CD14-positive monocyte (primary cell): ENCODE measurements at regions not wholly inside any gene's neighbourhood (a gene's known extent, or its start where the extent isn't known, plus 50 kb on each side); places are given as distances from the start of the nearest gene placed in this dataset.

Experiments used
- DNase-seq, 3 donors: peaks; one replicate each; pipeline ENCODE4 v3.0.0-alpha.2; 2011 to 2022
- H2AFZ ChIP-seq: 2 replicates; pipeline ENCODE4 v1.6.0; 2012; ENCODE audit warnings: mild to moderate bottlenecking, low read depth, low read length, inconsistent platforms; ENCODE audit not compliant: insufficient read depth, poor library complexity, severe bottlenecking
- H3K27ac ChIP-seq, 2 donors: 1 replicate in 1 of 2; 2 replicates in 1 of 2; pipeline ENCODE4 v1.5.1; 2012 to 2013; ENCODE audit warnings: low read length in 2 of 2, control low read depth in 1 of 2, inconsistent platforms in 1 of 2, low read depth in 1 of 2, mild to moderate bottlenecking in 1 of 2
- H3K27me3 ChIP-seq, 2 donors: one replicate each; pipeline versions ENCODE4 v1.6.0 to v1.6.1; 2011 to 2013; ENCODE audit warnings: low read length in 2 of 2; ENCODE audit not compliant: control insufficient read depth in 2 of 2, insufficient read depth in 2 of 2
- H3K36me3 ChIP-seq, 2 donors: replicated peaks in 1 of 2; 1 replicate in 1 of 2; 2 replicates in 1 of 2; pipeline versions ENCODE4 v1.5.1 to v1.6.1; 2012 to 2013; ENCODE audit warnings: low read length in 2 of 2, control low read depth in 1 of 2, inconsistent platforms in 1 of 2, mild to moderate bottlenecking in 1 of 2; ENCODE audit not compliant: insufficient read depth in 2 of 2, control insufficient read depth in 1 of 2
- H3K4me1 ChIP-seq, 2 donors: 1 replicate in 1 of 2; 2 replicates in 1 of 2; pipeline versions ENCODE4 v1.5.1 to v1.6.1; 2012 to 2013; ENCODE audit warnings: low read length in 2 of 2, control low read depth in 1 of 2, inconsistent platforms in 1 of 2, mild to moderate bottlenecking in 1 of 2, moderate library complexity in 1 of 2; ENCODE audit not compliant: insufficient read depth in 2 of 2, control insufficient read depth in 1 of 2
- H3K4me2 ChIP-seq: replicated peaks from 2 replicates; pipeline ENCODE3; 2012; ENCODE audit warnings: low read length, moderate library complexity, mild to moderate bottlenecking; ENCODE audit not compliant: poor library complexity, severe bottlenecking; ENCODE audit errors: extremely low read depth
- H3K4me3 ChIP-seq, 3 experiments: fragments of 200-600 bp in 1 of 3; sonication (generic) in 1 of 3; replicated peaks in 1 of 3; 1 replicate in 2 of 3; 2 replicates in 1 of 3; pipeline ENCODE4 v1.5.1; 2011 to 2013; ENCODE audit warnings: low read length in 3 of 3, mild to moderate bottlenecking in 3 of 3, control low read depth in 2 of 3, low read depth in 2 of 3, inconsistent platforms in 1 of 3, moderate library complexity in 1 of 3
- H3K79me2 ChIP-seq: 2 replicates; pipeline ENCODE4 v1.6.0; 2012; ENCODE audit warnings: mild to moderate bottlenecking, control low read depth, inconsistent platforms, low read length, moderate library complexity; ENCODE audit not compliant: insufficient read depth
- H3K9ac ChIP-seq: 2 replicates; pipeline ENCODE4 v1.6.0; 2017; ENCODE audit warnings: low read length, mild to moderate bottlenecking; ENCODE audit not compliant: insufficient read depth, poor library complexity, severe bottlenecking
- H3K9me3 ChIP-seq, 2 donors: replicated peaks in 1 of 2; 1 replicate in 1 of 2; 2 replicates in 1 of 2; pipeline versions ENCODE4 v1.5.1 to v1.6.1; 2012 to 2013; ENCODE audit warnings: low read length in 2 of 2, control low read depth in 1 of 2; ENCODE audit not compliant: control insufficient read depth in 1 of 2, insufficient read depth in 1 of 2
- H4K20me1 ChIP-seq: 2 replicates; pipeline ENCODE4 v1.6.0; 2012; ENCODE audit warnings: mild to moderate bottlenecking, low read length, control low read depth, moderate library complexity; ENCODE audit not compliant: insufficient read depth
- H3K27ac Mint-ChIP-seq, 7 donors: one replicate each; pipeline ENCODE4 v1.8.0; 2020; ENCODE audit warnings: mild to moderate bottlenecking in 7 of 7, mixed read lengths in 7 of 7, moderate library complexity in 6 of 7, inconsistent platforms in 2 of 7
- H3K27me3 Mint-ChIP-seq, 3 donors: one replicate each; pipeline ENCODE4 v1.8.0; 2021 to 2022; ENCODE audit warnings: low read depth in 3 of 3, mild to moderate bottlenecking in 3 of 3, mixed read lengths in 3 of 3, moderate library complexity in 3 of 3, inconsistent platforms in 1 of 3
- H3K36me3 Mint-ChIP-seq, 2 donors: one replicate each; pipeline ENCODE4 v1.8.0; 2020; ENCODE audit warnings: mixed read lengths in 2 of 2, inconsistent platforms in 1 of 2, mild to moderate bottlenecking in 1 of 2
- H3K4me1 Mint-ChIP-seq: one replicate; pipeline ENCODE4 v1.8.0; 2020; ENCODE audit warnings: mild to moderate bottlenecking, mixed read lengths
- H3K4me3 Mint-ChIP-seq, 2 donors: one replicate each; pipeline ENCODE4 v1.8.0; 2020; ENCODE audit warnings: mild to moderate bottlenecking in 2 of 2, mixed read lengths in 2 of 2, moderate library complexity in 1 of 2
- H3K9me3 Mint-ChIP-seq, 7 donors: one replicate each; pipeline ENCODE4 v1.8.0; 2020 to 2022; ENCODE audit warnings: mixed read lengths in 7 of 7, mild to moderate bottlenecking in 6 of 7, moderate library complexity in 6 of 7, inconsistent platforms in 2 of 7
- CTCF ChIP-seq: fragments of 200-600 bp; IDR thresholded peaks from one replicate; pipeline ENCODE4 v1.8.0; 2022; ENCODE audit warnings: antibody characterized with exemption, mild to moderate bottlenecking
- WGBS: methylation state at CpG from one replicate; pipeline ENCODE4 v1.1.5; 2013; ENCODE audit warnings: missing lambda C conversion rate; ENCODE audit not compliant: insufficient coverage; 5-methylcytosine and 5-hydroxymethylcytosine counted together
- intact Hi-C, 2 donors: fragments of 100-400 bp; cut with micrococcal nuclease; formaldehyde crosslinking; loops; one replicate each; pipeline versions ENCODE4 v1.15.0 to v1.15.1; 2023

- no peak overlapping the region for H3K9ac ChIP-seq
- Mint-ChIP-seq H3K36me3 (no peaks in the 10 kb centered on the region), H3K27ac (no peak overlapping the region), H3K9me3 (peaks cover 0 to 19% (median 8%) of the 10 kb centered on the region in 7 donors), H3K4me1 (peaks cover 2% of the 10 kb centered on the region), H3K27me3 (no peaks in the 10 kb centered on the region), H3K4me3 (no peak overlapping the region)
- no peaks in the 10 kb centered on the region for H3K27me3 ChIP-seq
- H3K9me3 ChIP-seq, result peaks cover 0 to 13% of the 10 kb centered on the region in 2 donors
- intact Hi-C loops, result no loop called here
- no peak for DNase-seq
- H3K4me3 ChIP-seq, result no peak overlapping the region
- no peaks in the 10 kb centered on the region for H3K4me1 ChIP-seq
- TF ChIP-seq CTCF, result no peak
- H4K20me1 ChIP-seq, result no peaks in the 10 kb centered on the region
- H3K27ac ChIP-seq, result no peak overlapping the region
- no peaks in the 10 kb centered on the region for H3K79me2 ChIP-seq
- no peaks in the 10 kb centered on the region for H3K36me3 ChIP-seq
- no CpG with 5 or more reads among the region's 1 CpG for WGBS
- no peak overlapping the region for H2AFZ ChIP-seq
- H3K4me2 ChIP-seq, result no peak overlapping the region
Observed at GRCh38 chr2:241935314-241935713, 65.8 kb downstream of the RTP5 start.

- no peak overlapping the region for H3K4me3 ChIP-seq
- H3K9me3 ChIP-seq, result peaks cover 0 to 13% of the 10 kb centered on the region in 2 donors
- Mint-ChIP-seq H3K36me3 (no peaks in the 10 kb centered on the region), H3K27ac (no peak overlapping the region), H3K9me3 (peaks cover 2 to 19% (median 11%) of the 10 kb centered on the region in 7 donors), H3K4me1 (peaks cover 2% of the 10 kb centered on the region), H3K4me3 (no peak overlapping the region), H3K27me3 (no peaks in the 10 kb centered on the region)
- H4K20me1 ChIP-seq, result no peaks in the 10 kb centered on the region
- no peak overlapping the region for H3K27ac ChIP-seq
- no peaks in the 10 kb centered on the region for H3K79me2 ChIP-seq
- H3K4me1 ChIP-seq, result no peaks in the 10 kb centered on the region
- TF ChIP-seq CTCF, result no peak
- WGBS, result 96% methylated on average over 5 of the region's 6 CpGs
- intact Hi-C loops, result no loop called here
- H3K9ac ChIP-seq, result no peak overlapping the region
- no peaks in the 10 kb centered on the region for H3K36me3 ChIP-seq
- no peak overlapping the region for H3K4me2 ChIP-seq
- no peak overlapping the region for H2AFZ ChIP-seq
- H3K27me3 ChIP-seq, result no peaks in the 10 kb centered on the region
- no peak for DNase-seq
Observed at GRCh38 chr2:241935774-241936173, 66.2 kb downstream of the RTP5 start.
